Psoas muscle (tissue), 7 donors: ENCODE measurements at regions not wholly inside any gene's neighbourhood (a gene's known extent, or its start where the extent isn't known, plus 50 kb on each side); places are given as distances from the start of the nearest gene placed in this dataset.
"Not testable (repeated sequence)": the region's sequence is repeated elsewhere in the genome, so short reads cannot be mapped to it uniquely, and the experiment has no call there.

Experiments
- ATAC-seq, 4 donors: fragments of 200-7000 bp; cut with Tn5 transposase; one replicate each; pipeline ENCODE4 v1.9.1; 2020; ENCODE audit warnings: moderate library complexity in 3 of 4, mild to moderate bottlenecking in 2 of 4
- DNase-seq, 2 donors: peaks; one replicate each; pipeline ENCODE4 v3.0.0-alpha.2; 2020
- H3K27ac ChIP-seq: fragments of 200-600 bp; one replicate; pipeline ENCODE4 v1.8.0; 2022
- H3K27me3 ChIP-seq, 3 donors: fragments of 200-600 bp in 1 of 3; one replicate each; pipeline versions ENCODE4 v1.6.1 to v1.8.0; 2013 to 2022; ENCODE audit warnings: low read length in 2 of 3, mild to moderate bottlenecking in 2 of 3, moderate library complexity in 1 of 3; ENCODE audit not compliant: insufficient read depth in 3 of 3
- H3K36me3 ChIP-seq, 2 donors: fragments of 200-600 bp in 1 of 2; one replicate each; pipeline versions ENCODE4 v1.6.1 to v1.8.0; 2013 to 2022; ENCODE audit warnings: low read depth in 1 of 2, mild to moderate bottlenecking in 1 of 2, moderate library complexity in 1 of 2; ENCODE audit not compliant: insufficient read depth in 1 of 2
- H3K4me1 ChIP-seq: fragments of 200-600 bp; one replicate; pipeline ENCODE4 v1.8.0; 2022
- H3K4me3 ChIP-seq: fragments of 200-600 bp; one replicate; pipeline ENCODE4 v1.8.0; 2022; ENCODE audit warnings: mild to moderate bottlenecking
- H3K9me3 ChIP-seq: fragments of 200-600 bp; one replicate; pipeline ENCODE4 v1.8.0; 2022
- CTCF ChIP-seq: fragments of 200-600 bp; IDR thresholded peaks from one replicate; pipeline ENCODE4 v1.8.0; 2022; ENCODE audit warnings: antibody characterized with exemption
- WGBS, 3 donors: extraction: QIAGEN DNeasy Blood & Tissue Kit; methylation state at CpG; one replicate each; pipeline versions ENCODE4 v1.1.6 to v1.1.7; 2013; 5-methylcytosine and 5-hydroxymethylcytosine counted together
- intact Hi-C, 2 donors: fragments of 100-400 bp; cut with DNase I; formaldehyde crosslinking; loops; one replicate each; pipeline versions ENCODE4 v1.11.0 to v1.14.2; 2022
- donor health status: healthy with polysubstance abuse.
- donor health status: DM: no; HTN: no; CAD: no; lungs with moderate emphysema.
- donor health status: Bipolar disorder and iron deficiency.
- donor health status: healthy.
- donor health status: DM: yes; HTN: yes; CAD: no.
- donor health status: DM: no; HTN: no; CAD: no.
- donor health status: DM: yes; HTN: yes; CAD: no.

GRCh38 chr14:71803539-71804260 is 128.5 kb upstream of the RGS6 start:
- Histone ChIP-seq H3K27me3 (no peaks in the 10 kb centered on the region), H3K4me1 (no peaks in the 10 kb centered on the region), H3K9me3 (no peaks in the 10 kb centered on the region), H3K36me3 (no peaks in the 10 kb centered on the region), H3K27ac (no peak overlapping the region), H3K4me3 (no peak overlapping the region)
- intact Hi-C loops: no loop called here
- ATAC-seq: no peak
- no peak for TF ChIP-seq CTCF
- no peak for DNase-seq
- WGBS, 3 donors: 85 to 88% (median 88%) methylated on average over 3 of the region's 3 CpGs

- intact Hi-C loops: no loop called here
- no peak overlapping the region for H3K4me3 ChIP-seq
- H3K36me3 ChIP-seq: no peaks in the 10 kb centered on the region
- no peak for DNase-seq
- WGBS, 3 donors: 72 to 88% (median 86%) methylated on average over 2 of the region's 2 CpGs
- no peaks in the 10 kb centered on the region for H3K27me3 ChIP-seq
- no peak for TF ChIP-seq CTCF
- no peaks in the 10 kb centered on the region for H3K4me1 ChIP-seq
- H3K27ac ChIP-seq: no peak overlapping the region
- H3K9me3 ChIP-seq: no peaks in the 10 kb centered on the region
- no peak for ATAC-seq
Observed at GRCh38 chr14:71804992-71805391, 127.2 kb upstream of the RGS6 start.

DNA sequence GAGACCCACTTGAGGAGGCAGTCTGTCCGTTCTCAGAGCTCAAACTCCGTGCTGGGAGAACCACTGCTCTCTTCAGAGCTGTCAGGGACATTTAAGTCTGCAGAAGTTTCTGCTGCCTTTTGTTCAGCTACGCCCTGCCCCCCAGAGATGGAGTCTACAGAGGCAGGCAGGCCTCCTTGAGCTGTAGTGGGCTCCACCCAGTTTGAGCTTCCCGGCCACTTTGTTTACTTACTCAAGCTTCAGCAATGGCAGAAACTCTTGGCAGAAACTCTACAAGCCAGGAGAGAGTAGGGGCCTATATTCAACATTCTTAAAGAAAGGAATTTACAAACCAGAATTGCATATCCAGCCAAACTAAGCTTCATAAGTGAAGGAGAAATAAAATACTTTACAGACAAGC is 125.2 kb upstream of the RGS6 start:
- H3K4me1 ChIP-seq, ATAC-seq, H3K27me3 ChIP-seq, H3K9me3 ChIP-seq, H3K27ac ChIP-seq, intact Hi-C loops, H3K36me3 ChIP-seq, H3K4me3 ChIP-seq, DNase-seq: not testable (repeated sequence)
- WGBS, 3 donors: 37 to 50% (median 47%) methylated on average over 4 of the region's 4 CpGs

DNA sequence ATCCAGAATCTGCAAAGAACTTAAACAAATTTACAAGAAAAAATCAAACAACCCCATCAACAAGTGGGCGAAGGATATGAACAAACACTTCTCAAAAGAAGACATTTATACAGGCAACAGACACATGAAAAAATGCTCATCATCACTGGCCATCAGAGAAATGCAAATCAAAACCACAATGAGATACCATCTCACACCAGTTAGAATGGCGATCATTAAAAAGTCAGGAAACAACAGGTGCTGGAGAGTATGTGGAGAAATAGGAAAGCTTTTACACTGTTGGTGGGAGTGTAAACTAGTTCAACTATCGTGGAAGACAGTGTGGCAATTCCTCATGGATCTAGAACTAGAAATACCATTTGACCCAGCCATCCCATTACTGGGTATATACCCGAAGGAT is 121.4 kb upstream of the RGS6 start:
- H3K4me1 ChIP-seq, H3K4me3 ChIP-seq, H3K9me3 ChIP-seq, DNase-seq, ATAC-seq, H3K27me3 ChIP-seq, H3K36me3 ChIP-seq, intact Hi-C loops, H3K27ac ChIP-seq: not testable (repeated sequence)
- WGBS, 3 donors: 73 to 86% (median 84%) methylated on average over 4 of the region's 4 CpGs

GRCh38 chr14:71812693-71813092 is 119.5 kb upstream of the RGS6 start:
- WGBS, 3 donors: 70 to 88% (median 83%) methylated on average over 4 of the region's 4 CpGs
- intact Hi-C loops: no loop called here

More at GRCh38 chr14:71812693-71813092, 119.5 kb upstream of the RGS6 start:
- no peak overlapping the region for H3K27ac ChIP-seq
- no peak for TF ChIP-seq CTCF
- H3K9me3 ChIP-seq: no peaks in the 10 kb centered on the region
- no peak for DNase-seq
- no peaks in the 10 kb centered on the region for H3K4me1 ChIP-seq
- H3K4me3 ChIP-seq: no peak overlapping the region
- H3K27me3 ChIP-seq: no peaks in the 10 kb centered on the region
- no peak for ATAC-seq
- H3K36me3 ChIP-seq: no peaks in the 10 kb centered on the region
